ENCODE measurements at regions not wholly inside any gene's neighbourhood (a gene's known extent, or its start where the extent isn't known, plus 50 kb on each side); places are given as distances from the start of the nearest gene placed in this dataset.

DNA sequence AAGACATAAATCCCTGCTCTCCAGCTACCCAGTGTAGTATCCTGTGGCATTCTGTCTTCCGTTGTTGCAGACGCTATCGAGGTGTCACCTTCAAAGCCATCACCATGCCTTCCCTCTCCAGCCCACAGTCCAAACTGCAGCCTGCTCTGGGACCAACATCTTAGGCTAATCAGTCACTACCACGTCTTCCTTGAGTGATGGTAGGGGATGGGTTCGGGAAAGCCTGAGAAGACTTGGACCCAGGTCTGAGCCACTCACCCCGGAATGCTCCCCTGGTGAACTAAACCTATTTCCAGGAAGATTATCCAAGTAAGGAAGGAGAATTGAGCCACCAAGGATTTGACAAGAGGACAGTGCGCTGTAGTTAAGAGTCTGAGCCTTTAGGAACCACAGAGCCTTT, 52.9 kb upstream of the IRX1 start:
- Histone ChIP-seq H3F3A (replicated peaks; ENCODE audit: low read depth) (no peaks in the 10 kb centered on the region), H3K79me2 (replicated peaks; ENCODE audit: insufficient read depth) (no peaks in the 10 kb centered on the region), H2AFZ (no peak overlapping the region), H3K4me2 (no peak overlapping the region), H3K36me3 (ENCODE audit: insufficient read depth) (no peaks in the 10 kb centered on the region), H3K27ac (ENCODE audit: low read depth) (no peak overlapping the region), H4K20me1 (replicated peaks; ENCODE audit: insufficient read depth) (no peaks in the 10 kb centered on the region), H3K27me3 (ENCODE audit: insufficient read depth) (no peaks in the 10 kb centered on the region), H3K4me3 (no peak overlapping the region), H3K9me2 (ENCODE audit: insufficient read depth) (0 out of 2 replicates have a peak, but pooled peaks cover 4% of the 10 kb centered on the region), H3K4me1 (ENCODE audit: insufficient read depth) (no peaks in the 10 kb centered on the region)
- Mint-ChIP-seq H3K27me3 (ENCODE audit: insufficient read depth, low read depth, poor library complexity) (no peaks in the 10 kb centered on the region), H3K36me3 (ENCODE audit: low read depth) (no peaks in the 10 kb centered on the region), H3K4me1 (no peaks in the 10 kb centered on the region), H3K9me3 (no peaks in the 10 kb centered on the region), H3K27ac (no peak overlapping the region; the same call in 1 of the 2 replicates), H3K4me3 (no peak overlapping the region)
- ATAC-seq = no peak
- no peak for DNase-seq (ENCODE audit: low spot score)
- TF ChIP-seq STAT1 (IDR thresholded peaks at IDR 0.05; ENCODE audit: unreplicated experiment) (no peak), CREB1 (CRISPR knock-in tag; IDR thresholded peaks at IDR 0.05; ENCODE audit: low read depth) (no peak), EZH2phosphoT487 (IDR thresholded peaks at IDR 0.05; ENCODE audit: unreplicated experiment) (no peak), EZH2 (IDR thresholded peaks at IDR 0.05; ENCODE audit: low read depth, unreplicated experiment) (no peak), POLR2AphosphoS5 (IDR thresholded peaks at IDR 0.05; ENCODE audit: low read depth) (no peak), ZNF331 (CRISPR knock-in tag; IDR thresholded peaks at IDR 0.05; ENCODE audit: low read depth) (no peak), NANOG (IDR thresholded peaks at IDR 0.05; ENCODE audit: borderline replicate concordance) (no peak), JUNB (IDR thresholded peaks at IDR 0.05; ENCODE audit: unreplicated experiment) (no peak), ZNF114 (CRISPR knock-in tag; IDR thresholded peaks at IDR 0.05) (no peak)
- TF ChIP-seq, protein P1, sequence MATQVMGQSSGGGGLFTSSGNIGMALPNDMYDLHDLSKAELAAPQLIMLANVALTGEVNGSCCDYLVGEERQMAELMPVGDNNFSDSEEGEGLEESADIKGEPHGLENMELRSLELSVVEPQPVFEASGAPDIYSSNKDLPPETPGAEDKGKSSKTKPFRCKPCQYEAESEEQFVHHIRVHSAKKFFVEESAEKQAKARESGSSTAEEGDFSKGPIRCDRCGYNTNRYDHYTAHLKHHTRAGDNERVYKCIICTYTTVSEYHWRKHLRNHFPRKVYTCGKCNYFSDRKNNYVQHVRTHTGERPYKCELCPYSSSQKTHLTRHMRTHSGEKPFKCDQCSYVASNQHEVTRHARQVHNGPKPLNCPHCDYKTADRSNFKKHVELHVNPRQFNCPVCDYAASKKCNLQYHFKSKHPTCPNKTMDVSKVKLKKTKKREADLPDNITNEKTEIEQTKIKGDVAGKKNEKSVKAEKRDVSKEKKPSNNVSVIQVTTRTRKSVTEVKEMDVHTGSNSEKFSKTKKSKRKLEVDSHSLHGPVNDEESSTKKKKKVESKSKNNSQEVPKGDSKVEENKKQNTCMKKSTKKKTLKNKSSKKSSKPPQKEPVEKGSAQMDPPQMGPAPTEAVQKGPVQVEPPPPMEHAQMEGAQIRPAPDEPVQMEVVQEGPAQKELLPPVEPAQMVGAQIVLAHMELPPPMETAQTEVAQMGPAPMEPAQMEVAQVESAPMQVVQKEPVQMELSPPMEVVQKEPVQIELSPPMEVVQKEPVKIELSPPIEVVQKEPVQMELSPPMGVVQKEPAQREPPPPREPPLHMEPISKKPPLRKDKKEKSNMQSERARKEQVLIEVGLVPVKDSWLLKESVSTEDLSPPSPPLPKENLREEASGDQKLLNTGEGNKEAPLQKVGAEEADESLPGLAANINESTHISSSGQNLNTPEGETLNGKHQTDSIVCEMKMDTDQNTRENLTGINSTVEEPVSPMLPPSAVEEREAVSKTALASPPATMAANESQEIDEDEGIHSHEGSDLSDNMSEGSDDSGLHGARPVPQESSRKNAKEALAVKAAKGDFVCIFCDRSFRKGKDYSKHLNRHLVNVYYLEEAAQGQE (IDR thresholded peaks at IDR 0.05; ENCODE audit: unreplicated experiment) = no peak
- TF ChIP-seq, protein P2, sequence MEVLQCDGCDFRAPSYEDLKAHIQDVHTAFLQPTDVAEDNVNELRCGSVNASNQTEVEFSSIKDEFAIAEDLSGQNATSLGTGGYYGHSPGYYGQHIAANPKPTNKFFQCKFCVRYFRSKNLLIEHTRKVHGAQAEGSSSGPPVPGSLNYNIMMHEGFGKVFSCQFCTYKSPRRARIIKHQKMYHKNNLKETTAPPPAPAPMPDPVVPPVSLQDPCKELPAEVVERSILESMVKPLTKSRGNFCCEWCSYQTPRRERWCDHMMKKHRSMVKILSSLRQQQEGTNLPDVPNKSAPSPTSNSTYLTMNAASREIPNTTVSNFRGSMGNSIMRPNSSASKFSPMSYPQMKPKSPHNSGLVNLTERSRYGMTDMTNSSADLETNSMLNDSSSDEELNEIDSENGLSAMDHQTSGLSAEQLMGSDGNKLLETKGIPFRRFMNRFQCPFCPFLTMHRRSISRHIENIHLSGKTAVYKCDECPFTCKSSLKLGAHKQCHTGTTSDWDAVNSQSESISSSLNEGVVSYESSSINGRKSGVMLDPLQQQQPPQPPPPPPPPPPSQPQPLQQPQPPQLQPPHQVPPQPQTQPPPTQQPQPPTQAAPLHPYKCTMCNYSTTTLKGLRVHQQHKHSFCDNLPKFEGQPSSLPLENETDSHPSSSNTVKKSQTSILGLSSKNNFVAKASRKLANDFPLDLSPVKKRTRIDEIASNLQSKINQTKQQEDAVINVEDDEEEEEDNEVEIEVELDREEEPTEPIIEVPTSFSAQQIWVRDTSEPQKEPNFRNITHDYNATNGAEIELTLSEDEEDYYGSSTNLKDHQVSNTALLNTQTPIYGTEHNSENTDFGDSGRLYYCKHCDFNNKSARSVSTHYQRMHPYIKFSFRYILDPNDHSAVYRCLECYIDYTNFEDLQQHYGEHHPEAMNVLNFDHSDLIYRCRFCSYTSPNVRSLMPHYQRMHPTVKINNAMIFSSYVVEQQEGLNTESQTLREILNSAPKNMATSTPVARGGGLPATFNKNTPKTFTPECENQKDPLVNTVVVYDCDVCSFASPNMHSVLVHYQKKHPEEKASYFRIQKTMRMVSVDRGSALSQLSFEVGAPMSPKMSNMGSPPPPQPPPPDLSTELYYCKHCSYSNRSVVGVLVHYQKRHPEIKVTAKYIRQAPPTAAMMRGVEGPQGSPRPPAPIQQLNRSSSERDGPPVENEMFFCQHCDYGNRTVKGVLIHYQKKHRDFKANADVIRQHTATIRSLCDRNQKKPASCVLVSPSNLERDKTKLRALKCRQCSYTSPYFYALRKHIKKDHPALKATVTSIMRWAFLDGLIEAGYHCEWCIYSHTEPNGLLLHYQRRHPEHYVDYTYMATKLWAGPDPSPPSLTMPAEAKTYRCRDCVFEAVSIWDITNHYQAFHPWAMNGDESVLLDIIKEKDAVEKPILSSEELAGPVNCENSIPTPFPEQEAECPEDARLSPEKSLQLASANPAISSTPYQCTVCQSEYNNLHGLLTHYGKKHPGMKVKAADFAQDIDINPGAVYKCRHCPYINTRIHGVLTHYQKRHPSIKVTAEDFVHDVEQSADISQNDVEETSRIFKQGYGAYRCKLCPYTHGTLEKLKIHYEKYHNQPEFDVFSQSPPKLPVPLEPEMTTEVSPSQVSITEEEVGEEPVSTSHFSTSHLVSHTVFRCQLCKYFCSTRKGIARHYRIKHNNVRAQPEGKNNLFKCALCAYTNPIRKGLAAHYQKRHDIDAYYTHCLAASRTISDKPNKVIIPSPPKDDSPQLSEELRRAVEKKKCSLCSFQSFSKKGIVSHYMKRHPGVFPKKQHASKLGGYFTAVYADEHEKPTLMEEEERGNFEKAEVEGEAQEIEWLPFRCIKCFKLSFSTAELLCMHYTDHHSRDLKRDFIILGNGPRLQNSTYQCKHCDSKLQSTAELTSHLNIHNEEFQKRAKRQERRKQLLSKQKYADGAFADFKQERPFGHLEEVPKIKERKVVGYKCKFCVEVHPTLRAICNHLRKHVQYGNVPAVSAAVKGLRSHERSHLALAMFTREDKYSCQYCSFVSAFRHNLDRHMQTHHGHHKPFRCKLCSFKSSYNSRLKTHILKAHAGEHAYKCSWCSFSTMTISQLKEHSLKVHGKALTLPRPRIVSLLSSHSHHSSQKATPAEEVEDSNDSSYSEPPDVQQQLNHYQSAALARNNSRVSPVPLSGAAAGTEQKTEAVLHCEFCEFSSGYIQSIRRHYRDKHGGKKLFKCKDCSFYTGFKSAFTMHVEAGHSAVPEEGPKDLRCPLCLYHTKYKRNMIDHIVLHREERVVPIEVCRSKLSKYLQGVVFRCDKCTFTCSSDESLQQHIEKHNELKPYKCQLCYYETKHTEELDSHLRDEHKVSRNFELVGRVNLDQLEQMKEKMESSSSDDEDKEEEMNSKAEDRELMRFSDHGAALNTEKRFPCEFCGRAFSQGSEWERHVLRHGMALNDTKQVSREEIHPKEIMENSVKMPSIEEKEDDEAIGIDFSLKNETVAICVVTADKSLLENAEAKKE (CRISPR knock-in tag; IDR thresholded peaks at IDR 0.05) = no peak
- TF ChIP-seq, protein P3, sequence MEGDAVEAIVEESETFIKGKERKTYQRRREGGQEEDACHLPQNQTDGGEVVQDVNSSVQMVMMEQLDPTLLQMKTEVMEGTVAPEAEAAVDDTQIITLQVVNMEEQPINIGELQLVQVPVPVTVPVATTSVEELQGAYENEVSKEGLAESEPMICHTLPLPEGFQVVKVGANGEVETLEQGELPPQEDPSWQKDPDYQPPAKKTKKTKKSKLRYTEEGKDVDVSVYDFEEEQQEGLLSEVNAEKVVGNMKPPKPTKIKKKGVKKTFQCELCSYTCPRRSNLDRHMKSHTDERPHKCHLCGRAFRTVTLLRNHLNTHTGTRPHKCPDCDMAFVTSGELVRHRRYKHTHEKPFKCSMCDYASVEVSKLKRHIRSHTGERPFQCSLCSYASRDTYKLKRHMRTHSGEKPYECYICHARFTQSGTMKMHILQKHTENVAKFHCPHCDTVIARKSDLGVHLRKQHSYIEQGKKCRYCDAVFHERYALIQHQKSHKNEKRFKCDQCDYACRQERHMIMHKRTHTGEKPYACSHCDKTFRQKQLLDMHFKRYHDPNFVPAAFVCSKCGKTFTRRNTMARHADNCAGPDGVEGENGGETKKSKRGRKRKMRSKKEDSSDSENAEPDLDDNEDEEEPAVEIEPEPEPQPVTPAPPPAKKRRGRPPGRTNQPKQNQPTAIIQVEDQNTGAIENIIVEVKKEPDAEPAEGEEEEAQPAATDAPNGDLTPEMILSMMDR (conservative IDR thresholded peaks at IDR 0.05; ENCODE audit: low read depth in 2 of 2) = no peak
- TF ChIP-seq, protein P4, sequence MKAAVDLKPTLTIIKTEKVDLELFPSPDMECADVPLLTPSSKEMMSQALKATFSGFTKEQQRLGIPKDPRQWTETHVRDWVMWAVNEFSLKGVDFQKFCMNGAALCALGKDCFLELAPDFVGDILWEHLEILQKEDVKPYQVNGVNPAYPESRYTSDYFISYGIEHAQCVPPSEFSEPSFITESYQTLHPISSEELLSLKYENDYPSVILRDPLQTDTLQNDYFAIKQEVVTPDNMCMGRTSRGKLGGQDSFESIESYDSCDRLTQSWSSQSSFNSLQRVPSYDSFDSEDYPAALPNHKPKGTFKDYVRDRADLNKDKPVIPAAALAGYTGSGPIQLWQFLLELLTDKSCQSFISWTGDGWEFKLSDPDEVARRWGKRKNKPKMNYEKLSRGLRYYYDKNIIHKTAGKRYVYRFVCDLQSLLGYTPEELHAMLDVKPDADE (IDR thresholded peaks at IDR 0.05) = no peak
